ENCODE measurements at regions not wholly inside any gene's neighbourhood (a gene's known extent, or its start where the extent isn't known, plus 50 kb on each side); places are given as distances from the start of the nearest gene placed in this dataset.

DNA sequence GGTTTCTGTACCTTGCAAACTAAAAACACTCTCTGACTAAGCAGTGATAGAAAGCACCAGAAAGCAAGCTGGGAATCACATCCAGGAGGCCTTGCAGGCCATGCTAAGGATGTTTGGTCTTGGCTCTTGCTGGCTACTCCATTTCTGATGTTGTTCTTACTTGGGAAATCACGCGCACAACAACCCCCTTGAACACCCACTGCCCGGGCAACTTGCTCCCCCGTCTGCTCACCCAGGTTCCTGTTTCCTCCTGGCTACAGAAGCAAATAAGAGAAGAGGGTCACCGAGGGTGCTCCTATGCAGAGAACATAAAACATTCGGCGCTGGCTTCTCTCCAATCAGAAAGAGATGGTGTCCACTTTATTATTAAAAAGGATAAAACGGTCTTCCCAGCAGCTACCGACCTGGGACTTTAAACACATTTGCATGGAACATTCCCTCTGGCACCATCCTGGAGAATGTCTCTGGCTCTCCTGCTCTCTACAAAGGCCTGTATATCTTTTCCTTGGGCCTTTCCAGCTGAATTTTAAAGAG lies 271.2 kb upstream of the RPL38 start:
- H3K4me1 Mint-ChIP-seq (ENCODE audit: low read depth) = peaks cover 5% of the 10 kb centered on the region
- H3K27ac ChIP-seq (ENCODE audit: low read depth in 1 of 2, low read length in 2 of 2) = no peak overlapping the region
- no peaks in the 10 kb centered on the region for H3K36me3 ChIP-seq (ENCODE audit: insufficient read depth, low read length)
- no peak overlapping the region for H3K27ac Mint-ChIP-seq
- no peaks in the 10 kb centered on the region for H3K27me3 ChIP-seq (ENCODE audit: control insufficient read depth in 1 of 2, insufficient read depth in 2 of 2, low read length in 2 of 2)
- no peak overlapping the region for H3K4me3 ChIP-seq (ENCODE audit: low read length)
- intact Hi-C loops (cut with DNase I, micrococcal nuclease) = no loop called here
- no peaks in the 10 kb centered on the region for H3K9me3 ChIP-seq (ENCODE audit: control insufficient read depth in 1 of 2, insufficient read depth in 1 of 2, low read length in 2 of 2)
- no peak for ATAC-seq (ENCODE audit: poor library complexity)
- TF ChIP-seq CTCF (IDR thresholded peaks at IDR 0.05) = no peak
- POLR2A ChIA-PET = no interaction called here
- CTCF ChIA-PET = no interaction called here
- H3K36me3 Mint-ChIP-seq (ENCODE audit: low read depth) = no peaks in the 10 kb centered on the region
- peaks cover 6% of the 10 kb centered on the region for H3K9me3 Mint-ChIP-seq
- H3K4me1 ChIP-seq (ENCODE audit: insufficient read depth, low read length) = no peaks in the 10 kb centered on the region
- no peak for DNase-seq
- H3K4me3 Mint-ChIP-seq = no peak overlapping the region
- H3K27me3 Mint-ChIP-seq = peaks cover 13% of the 10 kb centered on the region

GRCh38 chr17:73933164-73933766 lies 270.2 kb upstream of the RPL38 start:
- Histone ChIP-seq H3K27me3 (ENCODE audit: control insufficient read depth in 1 of 2, insufficient read depth in 2 of 2, low read length in 2 of 2) (no peaks in the 10 kb centered on the region), H3K36me3 (ENCODE audit: insufficient read depth, low read length) (no peaks in the 10 kb centered on the region), H3K4me3 (ENCODE audit: low read length) (no peak overlapping the region), H3K9me3 (ENCODE audit: control insufficient read depth in 1 of 2, insufficient read depth in 1 of 2, low read length in 2 of 2) (no peaks in the 10 kb centered on the region), H3K4me1 (ENCODE audit: insufficient read depth, low read length) (no peaks in the 10 kb centered on the region), H3K27ac (ENCODE audit: low read depth in 1 of 2, low read length in 2 of 2) (no peak overlapping the region)
- H3K36me3 Mint-ChIP-seq (ENCODE audit: low read depth) = no peaks in the 10 kb centered on the region
- peaks cover 5% of the 10 kb centered on the region for H3K4me1 Mint-ChIP-seq (ENCODE audit: low read depth)
- no peak for TF ChIP-seq CTCF (IDR thresholded peaks at IDR 0.05)
- H3K27ac Mint-ChIP-seq = no peak overlapping the region
- intact Hi-C loops (cut with DNase I, micrococcal nuclease) = no loop called here
- H3K9me3 Mint-ChIP-seq = no peaks in the 10 kb centered on the region
- ChIA-PET POLR2A (no interaction called here), CTCF (no interaction called here)
- H3K27me3 Mint-ChIP-seq = peaks cover 20% of the 10 kb centered on the region
- H3K4me3 Mint-ChIP-seq = no peak overlapping the region
- ATAC-seq (ENCODE audit: poor library complexity) (no peak), DNase-seq (no peak)

GRCh38 chr17:73933871-73934270 lies 269.6 kb upstream of the RPL38 start:
- H3K27ac ChIP-seq (ENCODE audit: low read depth in 1 of 2, low read length in 2 of 2) = no peak overlapping the region
- Mint-ChIP-seq H3K4me3 (no peak overlapping the region), H3K4me1 (ENCODE audit: low read depth) (peaks cover 5% of the 10 kb centered on the region), H3K9me3 (no peaks in the 10 kb centered on the region), H3K27me3 (peaks cover 20% of the 10 kb centered on the region), H3K27ac (no peak overlapping the region), H3K36me3 (ENCODE audit: low read depth) (no peaks in the 10 kb centered on the region)
- H3K36me3 ChIP-seq (ENCODE audit: insufficient read depth, low read length) = no peaks in the 10 kb centered on the region
- TF ChIP-seq CTCF (IDR thresholded peaks at IDR 0.05) = no peak
- ChIA-PET CTCF (no interaction called here), POLR2A (no interaction called here)
- no peaks in the 10 kb centered on the region for H3K9me3 ChIP-seq (ENCODE audit: control insufficient read depth in 1 of 2, insufficient read depth in 1 of 2, low read length in 2 of 2)
- H3K4me1 ChIP-seq (ENCODE audit: insufficient read depth, low read length) = no peaks in the 10 kb centered on the region
- DNase-seq (no peak), ATAC-seq (ENCODE audit: poor library complexity) (no peak)
- no peak overlapping the region for H3K4me3 ChIP-seq (ENCODE audit: low read length)
- intact Hi-C loops (cut with DNase I, micrococcal nuclease) = no loop called here
- no peaks in the 10 kb centered on the region for H3K27me3 ChIP-seq (ENCODE audit: control insufficient read depth in 1 of 2, insufficient read depth in 2 of 2, low read length in 2 of 2)

Measured in CD4-positive, alpha-beta T cell (primary cell).